ENCODE measurements at regions not wholly inside any gene's neighbourhood (a gene's known extent, or its start where the extent isn't known, plus 50 kb on each side); places are given as distances from the start of the nearest gene placed in this dataset.

- no peaks in the 10 kb centered on the region for H3K27me3 ChIP-seq
- H3K4me1 ChIP-seq = no peaks in the 10 kb centered on the region
- DNase-seq (no peak), ATAC-seq (no peak)
- H3K4me3 ChIP-seq = no peak overlapping the region
- H3K9me3 ChIP-seq = peaks cover 0 to 20% (median 8%) of the 10 kb centered on the region in 12 donors
- 0 to 96% (median 61%) methylated on average over 1 of the region's 1 CpG for WGBS, 4 donors
- TF ChIP-seq, protein P1, sequence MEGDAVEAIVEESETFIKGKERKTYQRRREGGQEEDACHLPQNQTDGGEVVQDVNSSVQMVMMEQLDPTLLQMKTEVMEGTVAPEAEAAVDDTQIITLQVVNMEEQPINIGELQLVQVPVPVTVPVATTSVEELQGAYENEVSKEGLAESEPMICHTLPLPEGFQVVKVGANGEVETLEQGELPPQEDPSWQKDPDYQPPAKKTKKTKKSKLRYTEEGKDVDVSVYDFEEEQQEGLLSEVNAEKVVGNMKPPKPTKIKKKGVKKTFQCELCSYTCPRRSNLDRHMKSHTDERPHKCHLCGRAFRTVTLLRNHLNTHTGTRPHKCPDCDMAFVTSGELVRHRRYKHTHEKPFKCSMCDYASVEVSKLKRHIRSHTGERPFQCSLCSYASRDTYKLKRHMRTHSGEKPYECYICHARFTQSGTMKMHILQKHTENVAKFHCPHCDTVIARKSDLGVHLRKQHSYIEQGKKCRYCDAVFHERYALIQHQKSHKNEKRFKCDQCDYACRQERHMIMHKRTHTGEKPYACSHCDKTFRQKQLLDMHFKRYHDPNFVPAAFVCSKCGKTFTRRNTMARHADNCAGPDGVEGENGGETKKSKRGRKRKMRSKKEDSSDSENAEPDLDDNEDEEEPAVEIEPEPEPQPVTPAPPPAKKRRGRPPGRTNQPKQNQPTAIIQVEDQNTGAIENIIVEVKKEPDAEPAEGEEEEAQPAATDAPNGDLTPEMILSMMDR (IDR thresholded peaks at IDR 0.05) = no peak
- TF ChIP-seq POLR2A (IDR thresholded peaks at IDR 0.05) = no peak
- H3K27ac ChIP-seq = no peak overlapping the region
- intact Hi-C loops (cut with DNase I) = no loop called here
- H3K36me3 ChIP-seq = no peaks in the 10 kb centered on the region
Measured at GRCh38 chr2:188238386-188238785, 53.3 kb upstream of the GULP1 start.

Data from heart left ventricle (tissue), 16 donors.